ENCODE measurements at regions not wholly inside any gene's neighbourhood (a gene's known extent, or its start where the extent isn't known, plus 50 kb on each side); places are given as distances from the start of the nearest gene placed in this dataset.

GRCh38 chr5:40453689-40454088, 226.0 kb upstream of the PTGER4 start:
- peaks cover 2 to 4% of the 10 kb centered on the region in 2 donors for H3K36me3 Mint-ChIP-seq
- no peak overlapping the region for H3K27ac ChIP-seq (ENCODE audit: low read depth, low read length)
- H3K4me3 Mint-ChIP-seq = no peak overlapping the region
- intact Hi-C loops (cut with micrococcal nuclease) = no loop called here
- H3K4me1 Mint-ChIP-seq = peaks cover 0 to 1% (median 0%) of the 10 kb centered on the region in 4 donors
- peaks cover 2 to 24% (median 8%) of the 10 kb centered on the region in 8 donors for H3K9me3 Mint-ChIP-seq
- H3K36me3 ChIP-seq (ENCODE audit: insufficient read depth, low read length) = no peaks in the 10 kb centered on the region
- no peak overlapping the region for H3K27ac Mint-ChIP-seq
- ChIA-PET CTCF (ENCODE audit: partially characterized antibody) (no interaction called here), POLR2A (ENCODE audit: partially characterized antibody) (no interaction called here)
- no peak for DNase-seq
- no peaks in the 10 kb centered on the region for H3K9me3 ChIP-seq (ENCODE audit: control insufficient read depth in 1 of 2, low read length in 2 of 2)
- no peak overlapping the region for H3K4me3 ChIP-seq (ENCODE audit: low read length in 2 of 2)
- H3K27me3 ChIP-seq (ENCODE audit: insufficient read depth, low read length) = no peaks in the 10 kb centered on the region
- no peaks in the 10 kb centered on the region for H3K27me3 Mint-ChIP-seq
- no peaks in the 10 kb centered on the region for H3K4me1 ChIP-seq (ENCODE audit: insufficient read depth, low read length)

GRCh38 chr5:40452874-40453624, 226.7 kb upstream of the PTGER4 start:
- no peak for DNase-seq
- Mint-ChIP-seq H3K36me3 (peaks cover 2 to 4% of the 10 kb centered on the region in 2 donors), H3K27me3 (no peaks in the 10 kb centered on the region), H3K4me3 (no peak overlapping the region), H3K27ac (peak overlapping the region in 1 of 7 donors; percentile 48), H3K9me3 (peaks cover 4 to 26% (median 8%) of the 10 kb centered on the region in 8 donors), H3K4me1 (no peaks in the 10 kb centered on the region)
- POLR2A ChIA-PET (ENCODE audit: partially characterized antibody) = no interaction called here
- CTCF ChIA-PET (ENCODE audit: partially characterized antibody) = no interaction called here
- H3K27me3 ChIP-seq (ENCODE audit: insufficient read depth, low read length) = no peaks in the 10 kb centered on the region
- H3K4me1 ChIP-seq (ENCODE audit: insufficient read depth, low read length) = no peaks in the 10 kb centered on the region
- no peak overlapping the region for H3K4me3 ChIP-seq (ENCODE audit: low read length in 2 of 2)
- intact Hi-C loops (cut with micrococcal nuclease) = no loop called here
- no peaks in the 10 kb centered on the region for H3K9me3 ChIP-seq (ENCODE audit: control insufficient read depth in 1 of 2, low read length in 2 of 2)
- no peaks in the 10 kb centered on the region for H3K36me3 ChIP-seq (ENCODE audit: insufficient read depth, low read length)
- no peak overlapping the region for H3K27ac ChIP-seq (ENCODE audit: low read depth, low read length)

- H3K4me1 Mint-ChIP-seq = peaks cover under 1 to 8% (median 1%) of the 10 kb centered on the region in 4 donors
- intact Hi-C loops (cut with micrococcal nuclease) = no loop called here
Observed at GRCh38 chr5:40447438-40447837, 232.3 kb upstream of the PTGER4 start.

GRCh38 chr5:40446910-40447309, 232.8 kb upstream of the PTGER4 start:
- Mint-ChIP-seq H3K4me1 (peaks cover 6 to 14% (median 7%) of the 10 kb centered on the region in 4 donors), H3K4me3 (no peak overlapping the region), H3K36me3 (peaks cover 2 to 4% of the 10 kb centered on the region in 2 donors), H3K9me3 (peaks cover 2 to 33% (median 11%) of the 10 kb centered on the region in 8 donors), H3K27me3 (no peaks in the 10 kb centered on the region), H3K27ac (peak overlapping the region in 1 of 7 donors; percentile 43)
- Histone ChIP-seq H3K27ac (ENCODE audit: low read depth, low read length) (no peak overlapping the region), H3K9me3 (ENCODE audit: control insufficient read depth in 1 of 2, low read length in 2 of 2) (no peaks in the 10 kb centered on the region), H3K27me3 (ENCODE audit: insufficient read depth, low read length) (no peaks in the 10 kb centered on the region), H3K36me3 (ENCODE audit: insufficient read depth, low read length) (no peaks in the 10 kb centered on the region), H3K4me1 (ENCODE audit: insufficient read depth, low read length) (peaks cover 11% of the 10 kb centered on the region), H3K4me3 (ENCODE audit: low read length in 2 of 2) (no peak overlapping the region)
- no peak for DNase-seq
- ChIA-PET POLR2A (ENCODE audit: partially characterized antibody) (no interaction called here), CTCF (ENCODE audit: partially characterized antibody) (no interaction called here)
- intact Hi-C loops (cut with micrococcal nuclease) = no loop called here

More at GRCh38 chr5:40447438-40447837, 232.3 kb upstream of the PTGER4 start:
- no peak for DNase-seq
- no peaks in the 10 kb centered on the region for H3K27me3 Mint-ChIP-seq
- H3K4me3 Mint-ChIP-seq = no peak overlapping the region
- Histone ChIP-seq H3K36me3 (ENCODE audit: insufficient read depth, low read length) (no peaks in the 10 kb centered on the region), H3K4me1 (ENCODE audit: insufficient read depth, low read length) (peaks cover 6% of the 10 kb centered on the region), H3K9me3 (ENCODE audit: control insufficient read depth in 1 of 2, low read length in 2 of 2) (no peaks in the 10 kb centered on the region), H3K27me3 (ENCODE audit: insufficient read depth, low read length) (no peaks in the 10 kb centered on the region), H3K27ac (ENCODE audit: low read depth, low read length) (no peak overlapping the region), H3K4me3 (ENCODE audit: low read length in 2 of 2) (no peak overlapping the region)
- POLR2A ChIA-PET (ENCODE audit: partially characterized antibody) = no interaction called here
- H3K36me3 Mint-ChIP-seq = peaks cover 2 to 4% of the 10 kb centered on the region in 2 donors
- peaks cover 2 to 38% (median 13%) of the 10 kb centered on the region in 8 donors for H3K9me3 Mint-ChIP-seq
- CTCF ChIA-PET (ENCODE audit: partially characterized antibody) = no interaction called here
- no peak overlapping the region for H3K27ac Mint-ChIP-seq

- intact Hi-C loops (cut with micrococcal nuclease) = loop anchor here (2.0 to 5.0 kb wide), 2 partner anchors 45 to 52 kb away; no protein-coding TSS in a partner anchor
- H3K27ac ChIP-seq (ENCODE audit: low read depth, low read length) = peak overlapping the region; percentile 25
Observed at GRCh38 chr5:40442346-40442745, 237.4 kb upstream of the PTGER4 start.

GRCh38 chr5:40441733-40442132, 238.0 kb upstream of the PTGER4 start:
- DNase-seq = peak; percentile 37 to 65 (median 44)
- peaks cover 32 to 54% (median 38%) of the 10 kb centered on the region in 4 donors for H3K4me1 Mint-ChIP-seq
- H3K27me3 Mint-ChIP-seq = no peaks in the 10 kb centered on the region

More at GRCh38 chr5:40442346-40442745, 237.4 kb upstream of the PTGER4 start:
- peak overlapping the region in 5 of 8 donors; percentile 7 to 87 (median 73) for H3K4me3 Mint-ChIP-seq
- H3K4me1 Mint-ChIP-seq = peaks cover 29 to 47% (median 33%) of the 10 kb centered on the region in 4 donors
- CTCF ChIA-PET (ENCODE audit: partially characterized antibody) = interaction anchor here (0.7 to 7.2 kb wide), 9 partner anchors 12 to 864 kb away, joined by 3 to 111 read pairs (median 3); no protein-coding TSS in a partner anchor
- peak in 3 of 5 donors; percentile 19 to 26 (median 25) for DNase-seq
- H3K36me3 Mint-ChIP-seq = peaks cover 0 to 4% of the 10 kb centered on the region in 2 donors
- H3K9me3 Mint-ChIP-seq = peaks cover 0 to 13% (median 8%) of the 10 kb centered on the region in 8 donors
- H3K36me3 ChIP-seq (ENCODE audit: insufficient read depth, low read length) = no peaks in the 10 kb centered on the region
- peak overlapping the region; percentile 84 to 95 (median 94) for H3K27ac Mint-ChIP-seq
- H3K27me3 Mint-ChIP-seq = no peaks in the 10 kb centered on the region
- POLR2A ChIA-PET (ENCODE audit: partially characterized antibody) = interaction anchor here (1.1 to 2.5 kb wide), 4 partner anchors 30 to 239 kb away, joined by 3 to 18 read pairs (median 6); no protein-coding TSS in a partner anchor
- no peaks in the 10 kb centered on the region for H3K27me3 ChIP-seq (ENCODE audit: insufficient read depth, low read length)
- H3K4me3 ChIP-seq (ENCODE audit: low read length in 2 of 2) = no peak overlapping the region
- H3K9me3 ChIP-seq (ENCODE audit: control insufficient read depth in 1 of 2, low read length in 2 of 2) = no peaks in the 10 kb centered on the region
- H3K4me1 ChIP-seq (ENCODE audit: insufficient read depth, low read length) = peaks cover 34% of the 10 kb centered on the region

GRCh38 chr5:40440746-40441145, 239.0 kb upstream of the PTGER4 start:
- no peak overlapping the region for H3K4me3 ChIP-seq (ENCODE audit: low read length in 2 of 2)
- ChIA-PET CTCF (ENCODE audit: partially characterized antibody) (interaction anchor here (0.8 to 7.2 kb wide), 7 partner anchors 10 to 248 kb away, joined by 3 to 111 read pairs (median 4); no protein-coding TSS in a partner anchor), POLR2A (ENCODE audit: partially characterized antibody) (interaction anchor here (1.9 to 2.5 kb wide), 2 partner anchors 28 to 32 kb away, joined by 6 to 18 read pairs; no protein-coding TSS in a partner anchor)
- H3K27me3 ChIP-seq (ENCODE audit: insufficient read depth, low read length) = no peaks in the 10 kb centered on the region
- no peaks in the 10 kb centered on the region for H3K36me3 ChIP-seq (ENCODE audit: insufficient read depth, low read length)
- Mint-ChIP-seq H3K27me3 (no peaks in the 10 kb centered on the region), H3K4me3 (peak overlapping the region in 5 of 8 donors; percentile 12 to 89 (median 73)), H3K36me3 (peaks cover 0 to 4% of the 10 kb centered on the region in 2 donors), H3K27ac (peak overlapping the region; percentile 44 to 95 (median 89)), H3K9me3 (peaks cover 0 to 10% (median 6%) of the 10 kb centered on the region in 8 donors), H3K4me1 (peaks cover 40 to 63% (median 47%) of the 10 kb centered on the region in 4 donors)
- peaks cover 50% of the 10 kb centered on the region for H3K4me1 ChIP-seq (ENCODE audit: insufficient read depth, low read length)
- intact Hi-C loops (cut with micrococcal nuclease) = loop anchor here (2.0 to 5.0 kb wide), 2 partner anchors 47 to 490 kb away; no protein-coding TSS in a partner anchor
- H3K9me3 ChIP-seq (ENCODE audit: control insufficient read depth in 1 of 2, low read length in 2 of 2) = no peaks in the 10 kb centered on the region
- DNase-seq = no peak
- peak overlapping the region; percentile 25 for H3K27ac ChIP-seq (ENCODE audit: low read depth, low read length)

More at GRCh38 chr5:40441733-40442132, 238.0 kb upstream of the PTGER4 start:
- no peaks in the 10 kb centered on the region for H3K27me3 ChIP-seq (ENCODE audit: insufficient read depth, low read length)
- POLR2A ChIA-PET (ENCODE audit: partially characterized antibody) = interaction anchor here (1.9 to 2.5 kb wide), 3 partner anchors 29 to 36 kb away, joined by 5 to 18 read pairs (median 6); no protein-coding TSS in a partner anchor
- Mint-ChIP-seq H3K27ac (peak overlapping the region; percentile 84 to 95 (median 94)), H3K36me3 (peaks cover 0 to 4% of the 10 kb centered on the region in 2 donors), H3K4me3 (peak overlapping the region; percentile 71 to 89 (median 80)), H3K9me3 (peaks cover 0 to 11% (median 5%) of the 10 kb centered on the region in 8 donors)
- H3K36me3 ChIP-seq (ENCODE audit: insufficient read depth, low read length) = no peaks in the 10 kb centered on the region
- no peaks in the 10 kb centered on the region for H3K9me3 ChIP-seq (ENCODE audit: control insufficient read depth in 1 of 2, low read length in 2 of 2)
- no peak overlapping the region for H3K4me3 ChIP-seq (ENCODE audit: low read length in 2 of 2)
- peak overlapping the region; percentile 25 for H3K27ac ChIP-seq (ENCODE audit: low read depth, low read length)
- CTCF ChIA-PET (ENCODE audit: partially characterized antibody) = interaction anchor here (0.7 to 7.2 kb wide), 10 partner anchors 11 to 863 kb away, joined by 3 to 111 read pairs (median 3); no protein-coding TSS in a partner anchor
- intact Hi-C loops (cut with micrococcal nuclease) = loop anchor here (2.0 to 5.0 kb wide), 3 partner anchors 46 to 491 kb away; no protein-coding TSS in a partner anchor
- H3K4me1 ChIP-seq (ENCODE audit: insufficient read depth, low read length) = peaks cover 40% of the 10 kb centered on the region
